ENCODE measurements at regions not wholly inside any gene's neighbourhood (a gene's known extent, or its start where the extent isn't known, plus 50 kb on each side); places are given as distances from the start of the nearest gene placed in this dataset.

- Histone ChIP-seq H3K36me3 (replicated peaks in 1 of 2) (no peaks in the 10 kb centered on the region), H3K4me3 (no peak overlapping the region), H3K9me3 (replicated peaks in 1 of 3) (no peaks in the 10 kb centered on the region), H3K27ac (no peak overlapping the region), H3K4me1 (replicated peaks in 1 of 2) (no peaks in the 10 kb centered on the region), H3K27me3 (no peaks in the 10 kb centered on the region)
- no peak for DNase-seq
- no peak for TF ChIP-seq POLR2A (IDR thresholded peaks at IDR 0.05)
- TF ChIP-seq, protein P1, sequence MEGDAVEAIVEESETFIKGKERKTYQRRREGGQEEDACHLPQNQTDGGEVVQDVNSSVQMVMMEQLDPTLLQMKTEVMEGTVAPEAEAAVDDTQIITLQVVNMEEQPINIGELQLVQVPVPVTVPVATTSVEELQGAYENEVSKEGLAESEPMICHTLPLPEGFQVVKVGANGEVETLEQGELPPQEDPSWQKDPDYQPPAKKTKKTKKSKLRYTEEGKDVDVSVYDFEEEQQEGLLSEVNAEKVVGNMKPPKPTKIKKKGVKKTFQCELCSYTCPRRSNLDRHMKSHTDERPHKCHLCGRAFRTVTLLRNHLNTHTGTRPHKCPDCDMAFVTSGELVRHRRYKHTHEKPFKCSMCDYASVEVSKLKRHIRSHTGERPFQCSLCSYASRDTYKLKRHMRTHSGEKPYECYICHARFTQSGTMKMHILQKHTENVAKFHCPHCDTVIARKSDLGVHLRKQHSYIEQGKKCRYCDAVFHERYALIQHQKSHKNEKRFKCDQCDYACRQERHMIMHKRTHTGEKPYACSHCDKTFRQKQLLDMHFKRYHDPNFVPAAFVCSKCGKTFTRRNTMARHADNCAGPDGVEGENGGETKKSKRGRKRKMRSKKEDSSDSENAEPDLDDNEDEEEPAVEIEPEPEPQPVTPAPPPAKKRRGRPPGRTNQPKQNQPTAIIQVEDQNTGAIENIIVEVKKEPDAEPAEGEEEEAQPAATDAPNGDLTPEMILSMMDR (IDR thresholded peaks at IDR 0.05), result no peak
- intact Hi-C loops (cut with DNase I), result no loop called here
- WGBS, 4 donors, result 44 to 64% (median 62%) methylated on average over 3 of the region's 3 CpGs
Observed at GRCh38 chrX:21150208-21150607, 224.0 kb upstream of the CNKSR2 start.

DNA sequence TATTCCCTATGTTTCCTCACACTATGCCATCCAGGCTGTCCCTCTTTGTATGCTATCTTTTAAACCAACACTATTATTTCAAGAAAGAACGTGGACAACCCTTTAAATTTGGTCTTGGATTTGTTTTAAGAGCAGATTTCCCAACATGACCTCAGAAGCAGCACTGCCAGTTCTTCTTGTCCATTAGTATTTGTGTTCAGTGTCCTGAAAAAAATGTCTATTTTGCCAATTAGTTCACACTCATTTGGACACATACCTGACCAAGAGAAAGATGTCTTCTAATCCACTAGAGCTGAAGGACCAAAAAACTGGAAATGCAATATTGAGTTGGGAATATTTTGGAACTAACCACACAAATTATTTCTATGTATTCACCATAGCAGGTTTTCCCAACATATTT lies 223.2 kb upstream of the CNKSR2 start:
- intact Hi-C loops (cut with DNase I), result no loop called here
- WGBS, 4 donors, result 5 to 18% (median 13%) methylated on average over 1 of the region's 1 CpG
- Histone ChIP-seq H3K36me3 (replicated peaks in 1 of 2) (no peaks in the 10 kb centered on the region), H3K4me1 (replicated peaks in 1 of 2) (no peaks in the 10 kb centered on the region), H3K9me3 (replicated peaks in 1 of 3) (no peaks in the 10 kb centered on the region), H3K27ac (no peak overlapping the region), H3K4me3 (no peak overlapping the region), H3K27me3 (no peaks in the 10 kb centered on the region)
- TF ChIP-seq, protein P1 (IDR thresholded peaks at IDR 0.05), result no peak
- TF ChIP-seq POLR2A (IDR thresholded peaks at IDR 0.05), result no peak
- no peak for DNase-seq

- no peak for DNase-seq
- H3K9me3 ChIP-seq (replicated peaks in 1 of 3), result no peaks in the 10 kb centered on the region
- H3K4me1 ChIP-seq (replicated peaks in 1 of 2), result no peaks in the 10 kb centered on the region
- WGBS, 4 donors, result 61 to 75% (median 67%) methylated on average over 3 of the region's 3 CpGs
- no peak overlapping the region for H3K27ac ChIP-seq
- H3K27me3 ChIP-seq, result no peaks in the 10 kb centered on the region
- no peaks in the 10 kb centered on the region for H3K36me3 ChIP-seq (replicated peaks in 1 of 2)
- intact Hi-C loops (cut with DNase I), result no loop called here
- no peak overlapping the region for H3K4me3 ChIP-seq
- TF ChIP-seq POLR2A (IDR thresholded peaks at IDR 0.05), result no peak
- TF ChIP-seq, protein P1 (IDR thresholded peaks at IDR 0.05), result no peak
Observed at GRCh38 chrX:21153033-21153432, 221.2 kb upstream of the CNKSR2 start.

DNA sequence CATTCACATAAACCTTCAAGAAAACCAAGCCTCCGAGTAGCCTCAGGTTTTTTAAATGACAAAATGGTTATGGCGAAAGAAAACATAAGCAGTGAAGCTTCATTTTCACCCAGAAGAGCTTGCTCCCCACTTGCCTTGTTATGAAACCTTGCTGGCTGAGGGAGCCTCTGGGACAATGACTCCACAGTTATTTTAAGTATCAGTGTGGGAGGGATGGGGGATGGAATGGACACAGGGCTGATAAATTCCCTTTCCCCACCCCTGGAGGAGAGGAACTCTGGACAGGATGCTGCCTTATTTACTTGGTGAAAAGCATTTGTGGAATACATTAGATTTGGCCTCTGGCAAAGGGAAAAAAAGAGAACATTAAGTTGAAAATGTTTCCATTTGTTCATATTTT lies 220.7 kb upstream of the CNKSR2 start:
- Histone ChIP-seq H3K36me3 (replicated peaks in 1 of 2) (no peaks in the 10 kb centered on the region), H3K4me3 (no peak overlapping the region), H3K27me3 (peaks cover under 1% of the 10 kb centered on the region), H3K9me3 (replicated peaks in 1 of 3) (no peaks in the 10 kb centered on the region), H3K27ac (no peak overlapping the region), H3K4me1 (replicated peaks in 1 of 2) (no peaks in the 10 kb centered on the region)
- 47 to 58% (median 50%) methylated on average over 2 of the region's 2 CpGs for WGBS, 4 donors
- no peak for TF ChIP-seq POLR2A (IDR thresholded peaks at IDR 0.05)
- TF ChIP-seq, protein P1 (IDR thresholded peaks at IDR 0.05), result no peak
- DNase-seq, result peak in 3 of 7 donors; percentile 2 to 47 (median 15)
- intact Hi-C loops (cut with DNase I), result no loop called here
